CD14-positive monocyte (primary cell): ENCODE measurements at regions not wholly inside any gene's neighbourhood (a gene's known extent, or its start where the extent isn't known, plus 50 kb on each side); places are given as distances from the start of the nearest gene placed in this dataset.
A peak's percentile ranks its signal among the peaks of the same experiment; 100 is the strongest.

Experiments
- DNase-seq, 3 donors: peaks; one replicate each; pipeline ENCODE4 v3.0.0-alpha.2; 2011 to 2022
- H2AFZ ChIP-seq: 2 replicates; pipeline ENCODE4 v1.6.0; 2012; ENCODE audit warnings: mild to moderate bottlenecking, low read depth, low read length, inconsistent platforms; ENCODE audit not compliant: insufficient read depth, poor library complexity, severe bottlenecking
- H3K27ac ChIP-seq, 2 donors: 1 replicate in 1 of 2; 2 replicates in 1 of 2; pipeline ENCODE4 v1.5.1; 2012 to 2013; ENCODE audit warnings: low read length in 2 of 2, control low read depth in 1 of 2, inconsistent platforms in 1 of 2, low read depth in 1 of 2, mild to moderate bottlenecking in 1 of 2
- H3K27me3 ChIP-seq, 2 donors: one replicate each; pipeline versions ENCODE4 v1.6.0 to v1.6.1; 2011 to 2013; ENCODE audit warnings: low read length in 2 of 2; ENCODE audit not compliant: control insufficient read depth in 2 of 2, insufficient read depth in 2 of 2
- H3K36me3 ChIP-seq, 2 donors: replicated peaks in 1 of 2; 1 replicate in 1 of 2; 2 replicates in 1 of 2; pipeline versions ENCODE4 v1.5.1 to v1.6.1; 2012 to 2013; ENCODE audit warnings: low read length in 2 of 2, control low read depth in 1 of 2, inconsistent platforms in 1 of 2, mild to moderate bottlenecking in 1 of 2; ENCODE audit not compliant: insufficient read depth in 2 of 2, control insufficient read depth in 1 of 2
- H3K4me1 ChIP-seq, 2 donors: 1 replicate in 1 of 2; 2 replicates in 1 of 2; pipeline versions ENCODE4 v1.5.1 to v1.6.1; 2012 to 2013; ENCODE audit warnings: low read length in 2 of 2, control low read depth in 1 of 2, inconsistent platforms in 1 of 2, mild to moderate bottlenecking in 1 of 2, moderate library complexity in 1 of 2; ENCODE audit not compliant: insufficient read depth in 2 of 2, control insufficient read depth in 1 of 2
- H3K4me2 ChIP-seq: replicated peaks from 2 replicates; pipeline ENCODE3; 2012; ENCODE audit warnings: low read length, moderate library complexity, mild to moderate bottlenecking; ENCODE audit not compliant: poor library complexity, severe bottlenecking; ENCODE audit errors: extremely low read depth
- H3K4me3 ChIP-seq, 3 experiments: fragments of 200-600 bp in 1 of 3; sonication (generic) in 1 of 3; replicated peaks in 1 of 3; 1 replicate in 2 of 3; 2 replicates in 1 of 3; pipeline ENCODE4 v1.5.1; 2011 to 2013; ENCODE audit warnings: low read length in 3 of 3, mild to moderate bottlenecking in 3 of 3, control low read depth in 2 of 3, low read depth in 2 of 3, inconsistent platforms in 1 of 3, moderate library complexity in 1 of 3
- H3K79me2 ChIP-seq: 2 replicates; pipeline ENCODE4 v1.6.0; 2012; ENCODE audit warnings: mild to moderate bottlenecking, control low read depth, inconsistent platforms, low read length, moderate library complexity; ENCODE audit not compliant: insufficient read depth
- H3K9ac ChIP-seq: 2 replicates; pipeline ENCODE4 v1.6.0; 2017; ENCODE audit warnings: low read length, mild to moderate bottlenecking; ENCODE audit not compliant: insufficient read depth, poor library complexity, severe bottlenecking
- H3K9me3 ChIP-seq, 2 donors: replicated peaks in 1 of 2; 1 replicate in 1 of 2; 2 replicates in 1 of 2; pipeline versions ENCODE4 v1.5.1 to v1.6.1; 2012 to 2013; ENCODE audit warnings: low read length in 2 of 2, control low read depth in 1 of 2; ENCODE audit not compliant: control insufficient read depth in 1 of 2, insufficient read depth in 1 of 2
- H4K20me1 ChIP-seq: 2 replicates; pipeline ENCODE4 v1.6.0; 2012; ENCODE audit warnings: mild to moderate bottlenecking, low read length, control low read depth, moderate library complexity; ENCODE audit not compliant: insufficient read depth
- H3K27ac Mint-ChIP-seq, 7 donors: one replicate each; pipeline ENCODE4 v1.8.0; 2020; ENCODE audit warnings: mild to moderate bottlenecking in 7 of 7, mixed read lengths in 7 of 7, moderate library complexity in 6 of 7, inconsistent platforms in 2 of 7
- H3K27me3 Mint-ChIP-seq, 3 donors: one replicate each; pipeline ENCODE4 v1.8.0; 2021 to 2022; ENCODE audit warnings: low read depth in 3 of 3, mild to moderate bottlenecking in 3 of 3, mixed read lengths in 3 of 3, moderate library complexity in 3 of 3, inconsistent platforms in 1 of 3
- H3K36me3 Mint-ChIP-seq, 2 donors: one replicate each; pipeline ENCODE4 v1.8.0; 2020; ENCODE audit warnings: mixed read lengths in 2 of 2, inconsistent platforms in 1 of 2, mild to moderate bottlenecking in 1 of 2
- H3K4me1 Mint-ChIP-seq: one replicate; pipeline ENCODE4 v1.8.0; 2020; ENCODE audit warnings: mild to moderate bottlenecking, mixed read lengths
- H3K4me3 Mint-ChIP-seq, 2 donors: one replicate each; pipeline ENCODE4 v1.8.0; 2020; ENCODE audit warnings: mild to moderate bottlenecking in 2 of 2, mixed read lengths in 2 of 2, moderate library complexity in 1 of 2
- H3K9me3 Mint-ChIP-seq, 7 donors: one replicate each; pipeline ENCODE4 v1.8.0; 2020 to 2022; ENCODE audit warnings: mixed read lengths in 7 of 7, mild to moderate bottlenecking in 6 of 7, moderate library complexity in 6 of 7, inconsistent platforms in 2 of 7
- WGBS: methylation state at CpG from one replicate; pipeline ENCODE4 v1.1.5; 2013; ENCODE audit warnings: missing lambda C conversion rate; ENCODE audit not compliant: insufficient coverage; 5-methylcytosine and 5-hydroxymethylcytosine counted together
- intact Hi-C, 2 donors: fragments of 100-400 bp; cut with micrococcal nuclease; formaldehyde crosslinking; loops; one replicate each; pipeline versions ENCODE4 v1.15.0 to v1.15.1; 2023
- TF ChIP-seq, protein P1 (sequence below): fragments of 200-600 bp; IDR thresholded peaks from one replicate; pipeline ENCODE4 v1.8.0; 2022; ENCODE audit warnings: antibody characterized with exemption, mild to moderate bottlenecking

- Histone ChIP-seq H3K9ac (no peak overlapping the region), H3K9me3 (no peaks in the 10 kb centered on the region), H3K4me2 (no peak overlapping the region), H3K27ac (peak overlapping the region; percentile 42 to 60), H3K4me3 (no peak overlapping the region), H3K79me2 (no peaks in the 10 kb centered on the region), H4K20me1 (no peaks in the 10 kb centered on the region), H2AFZ (no peak overlapping the region), H3K36me3 (no peaks in the 10 kb centered on the region), H3K27me3 (no peaks in the 10 kb centered on the region), H3K4me1 (peaks cover 22 to 40% of the 10 kb centered on the region in 2 donors)
- no peaks in the 10 kb centered on the region for H3K36me3 Mint-ChIP-seq
- DNase-seq, result peak; percentile 70 to 75 (median 73)
- peaks cover 0 to 5% (median 3%) of the 10 kb centered on the region in 7 donors for H3K9me3 Mint-ChIP-seq
- H3K4me3 Mint-ChIP-seq, result no peak overlapping the region
- WGBS, result 0% methylated on average over 2 of the region's 2 CpGs
- H3K27me3 Mint-ChIP-seq, result peaks cover 0 to 2% (median 0%) of the 10 kb centered on the region in 3 donors
- peak overlapping the region; percentile 11 to 73 (median 41) for H3K27ac Mint-ChIP-seq
- peaks cover 38% of the 10 kb centered on the region for H3K4me1 Mint-ChIP-seq
- TF ChIP-seq, protein P1, sequence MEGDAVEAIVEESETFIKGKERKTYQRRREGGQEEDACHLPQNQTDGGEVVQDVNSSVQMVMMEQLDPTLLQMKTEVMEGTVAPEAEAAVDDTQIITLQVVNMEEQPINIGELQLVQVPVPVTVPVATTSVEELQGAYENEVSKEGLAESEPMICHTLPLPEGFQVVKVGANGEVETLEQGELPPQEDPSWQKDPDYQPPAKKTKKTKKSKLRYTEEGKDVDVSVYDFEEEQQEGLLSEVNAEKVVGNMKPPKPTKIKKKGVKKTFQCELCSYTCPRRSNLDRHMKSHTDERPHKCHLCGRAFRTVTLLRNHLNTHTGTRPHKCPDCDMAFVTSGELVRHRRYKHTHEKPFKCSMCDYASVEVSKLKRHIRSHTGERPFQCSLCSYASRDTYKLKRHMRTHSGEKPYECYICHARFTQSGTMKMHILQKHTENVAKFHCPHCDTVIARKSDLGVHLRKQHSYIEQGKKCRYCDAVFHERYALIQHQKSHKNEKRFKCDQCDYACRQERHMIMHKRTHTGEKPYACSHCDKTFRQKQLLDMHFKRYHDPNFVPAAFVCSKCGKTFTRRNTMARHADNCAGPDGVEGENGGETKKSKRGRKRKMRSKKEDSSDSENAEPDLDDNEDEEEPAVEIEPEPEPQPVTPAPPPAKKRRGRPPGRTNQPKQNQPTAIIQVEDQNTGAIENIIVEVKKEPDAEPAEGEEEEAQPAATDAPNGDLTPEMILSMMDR, result no peak
- intact Hi-C loops, result no loop called here
Observed at GRCh38 chr2:134783912-134784311, 54.5 kb upstream of the ACMSD start.

DNA sequence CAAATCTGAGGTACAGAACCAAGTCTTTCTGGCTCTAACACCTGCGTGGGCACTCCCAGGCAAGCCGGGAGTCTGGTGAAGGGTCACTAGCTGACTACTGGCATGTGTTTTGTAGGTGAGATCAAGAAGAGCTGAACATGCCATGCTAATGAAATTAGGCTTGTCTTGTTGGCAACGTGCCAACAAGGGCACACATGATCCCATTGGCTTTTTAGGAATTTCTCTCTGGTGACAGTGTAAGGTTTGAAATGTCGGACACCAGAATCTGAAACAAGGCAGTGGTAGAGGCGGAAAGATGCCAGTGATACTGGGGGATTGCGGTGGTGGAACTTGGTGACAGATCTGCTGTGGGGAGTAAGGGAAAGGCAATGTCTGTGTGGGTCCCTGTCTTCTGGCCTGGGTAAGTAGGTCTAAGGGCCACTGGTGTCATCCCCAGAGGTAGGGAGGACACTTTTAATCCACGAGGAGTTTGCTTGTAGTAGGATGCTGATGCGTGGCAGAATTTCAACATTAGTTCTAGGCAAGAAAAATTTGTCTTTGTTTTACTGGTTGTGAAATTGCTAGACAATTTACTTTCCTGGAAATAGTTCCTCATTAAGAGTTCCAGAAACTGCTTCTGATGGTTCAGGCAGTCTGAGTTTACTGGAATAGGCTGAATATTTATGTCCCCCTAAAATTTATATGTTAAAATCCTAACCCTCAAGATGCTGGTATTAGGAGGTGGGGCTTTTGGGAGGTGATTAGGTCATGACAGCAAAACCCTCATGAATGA is 52.6 kb upstream of the ACMSD start:
- no peak overlapping the region for H2AFZ ChIP-seq
- no peak overlapping the region for H3K4me3 ChIP-seq
- Mint-ChIP-seq H3K27me3 (peaks cover 0 to 3% (median 0%) of the 10 kb centered on the region in 3 donors), H3K27ac (peak overlapping the region in 5 of 7 donors; percentile 10 to 83 (median 65)), H3K36me3 (no peaks in the 10 kb centered on the region), H3K9me3 (peaks cover 0 to 5% (median 3%) of the 10 kb centered on the region in 7 donors), H3K4me3 (no peak overlapping the region), H3K4me1 (peaks cover 38% of the 10 kb centered on the region)
- peaks cover 22 to 40% of the 10 kb centered on the region in 2 donors for H3K4me1 ChIP-seq
- H3K79me2 ChIP-seq, result no peaks in the 10 kb centered on the region
- WGBS, result 95% methylated on average over 6 of the region's 8 CpGs
- intact Hi-C loops, result no loop called here
- no peaks in the 10 kb centered on the region for H3K36me3 ChIP-seq
- TF ChIP-seq, protein P1, result no peak
- H3K9ac ChIP-seq, result no peak overlapping the region
- peak overlapping the region in 1 of 2 donors; percentile 15 for H3K27ac ChIP-seq
- no peaks in the 10 kb centered on the region for H3K27me3 ChIP-seq
- no peaks in the 10 kb centered on the region for H3K9me3 ChIP-seq
- no peak overlapping the region for H3K4me2 ChIP-seq
- peak in 1 of 3 donors; percentile 20 for DNase-seq
- no peaks in the 10 kb centered on the region for H4K20me1 ChIP-seq
